ENCODE measurements at regions not wholly inside any gene's neighbourhood (a gene's known extent, or its start where the extent isn't known, plus 50 kb on each side); places are given as distances from the start of the nearest gene placed in this dataset.

GRCh38 chr12:20232931-20233675, 135.2 kb upstream of the PDE3A start:
- TF ChIP-seq EZH2 (IDR thresholded peaks at IDR 0.05) = no peak
- TF ChIP-seq POLR2AphosphoS5 (IDR thresholded peaks at IDR 0.05; ENCODE audit: borderline replicate concordance, low read depth, low read length) = no peak
- no peak for TF ChIP-seq FOXP2 (optimal IDR thresholded peaks at IDR 0.05; ENCODE audit: control extremely low read depth, extremely low read length, insufficient read depth)
